GM18870 (cell line): ENCODE measurements at regions not wholly inside any gene's neighbourhood (a gene's known extent, or its start where the extent isn't known, plus 50 kb on each side); places are given as distances from the start of the nearest gene placed in this dataset.

Source experiments
- ATAC-seq: cut with Tn5 transposase; IDR thresholded peaks from one replicate; pipeline ENCODE4 v1.9.1; 2021; ENCODE audit warnings: moderate library complexity; ENCODE audit not compliant: unreplicated experiment

GRCh38 chr1:38476850-38477178, 382.8 kb downstream of the RRAGC start:
- ATAC-seq = no peak

GRCh38 chr1:38476111-38476849, 383.3 kb downstream of the RRAGC start:
- ATAC-seq = no peak

GRCh38 chr1:38475624-38476005, 384.0 kb downstream of the RRAGC start:
- no peak for ATAC-seq

GRCh38 chr1:38474738-38475623, 384.6 kb downstream of the RRAGC start:
- ATAC-seq = peak; percentile 78

GRCh38 chr1:38466487-38466886, 393.1 kb downstream of the RRAGC start:
- ATAC-seq = no peak

GRCh38 chr1:38465460-38465859, 394.1 kb downstream of the RRAGC start:
- ATAC-seq = no peak

- no peak for ATAC-seq
Observed at GRCh38 chr1:38464071-38464661, 395.4 kb downstream of the RRAGC start.

GRCh38 chr1:38463074-38463473, 396.5 kb downstream of the RRAGC start:
- no peak for ATAC-seq

- no peak for ATAC-seq
Observed at GRCh38 chr1:38456531-38456876, 403.1 kb downstream of the RRAGC start.

- no peak for ATAC-seq
Observed at GRCh38 chr1:38455829-38456530, 403.6 kb downstream of the RRAGC start.

- no peak for ATAC-seq
Observed at GRCh38 chr1:38454749-38455441, 404.7 kb downstream of the RRAGC start.

- ATAC-seq = no peak
Observed at GRCh38 chr1:38454236-38454635, 405.3 kb downstream of the RRAGC start.

GRCh38 chr1:38452246-38452645, 405.7 kb upstream of the POU3F1 start:
- no peak for ATAC-seq

GRCh38 chr1:38451541-38451993, 405.0 kb upstream of the POU3F1 start:
- no peak for ATAC-seq

GRCh38 chr1:38448893-38449292, 402.3 kb upstream of the POU3F1 start:
- no peak for ATAC-seq

- ATAC-seq = no peak
Observed at GRCh38 chr1:38446936-38447335, 400.3 kb upstream of the POU3F1 start.

GRCh38 chr1:38444770-38445442, 398.3 kb upstream of the POU3F1 start:
- ATAC-seq = no peak

- ATAC-seq = no peak
Observed at GRCh38 chr1:38444311-38444710, 397.7 kb upstream of the POU3F1 start.

- ATAC-seq = no peak
Observed at GRCh38 chr1:38440402-38440801, 393.8 kb upstream of the POU3F1 start.

GRCh38 chr1:38436749-38437148, 390.2 kb upstream of the POU3F1 start:
- no peak for ATAC-seq
